NCI-H2081 (cell line): ENCODE measurements at regions not wholly inside any gene's neighbourhood (a gene's known extent, or its start where the extent isn't known, plus 50 kb on each side); places are given as distances from the start of the nearest gene placed in this dataset.

Experiments used
- DNase-seq, 2 experiments: peaks; one replicate each; lab custom pipeline; 2025; lab: John Stamatoyannopoulos, UW

DNA sequence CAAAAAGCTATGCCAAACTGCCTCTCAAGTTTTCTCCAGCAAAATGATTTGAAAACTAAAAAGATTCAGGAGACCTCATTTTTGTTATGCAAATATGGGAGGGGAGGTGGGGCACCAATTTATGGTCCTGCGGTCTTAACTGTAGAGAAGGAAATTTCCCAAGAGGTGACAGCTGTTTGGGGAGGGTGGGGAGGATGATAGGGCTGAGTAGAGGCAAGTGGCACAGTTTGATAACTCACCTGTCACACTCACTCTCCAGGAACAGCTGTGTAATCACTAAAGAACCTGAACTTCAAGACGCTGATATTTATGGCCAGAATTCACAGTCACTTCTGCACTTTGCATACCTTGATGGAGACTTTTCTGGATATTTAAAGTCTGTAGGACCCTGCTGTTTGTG is 232.9 kb upstream of the STARD13 start:
- DNase-seq, result no peak

DNA sequence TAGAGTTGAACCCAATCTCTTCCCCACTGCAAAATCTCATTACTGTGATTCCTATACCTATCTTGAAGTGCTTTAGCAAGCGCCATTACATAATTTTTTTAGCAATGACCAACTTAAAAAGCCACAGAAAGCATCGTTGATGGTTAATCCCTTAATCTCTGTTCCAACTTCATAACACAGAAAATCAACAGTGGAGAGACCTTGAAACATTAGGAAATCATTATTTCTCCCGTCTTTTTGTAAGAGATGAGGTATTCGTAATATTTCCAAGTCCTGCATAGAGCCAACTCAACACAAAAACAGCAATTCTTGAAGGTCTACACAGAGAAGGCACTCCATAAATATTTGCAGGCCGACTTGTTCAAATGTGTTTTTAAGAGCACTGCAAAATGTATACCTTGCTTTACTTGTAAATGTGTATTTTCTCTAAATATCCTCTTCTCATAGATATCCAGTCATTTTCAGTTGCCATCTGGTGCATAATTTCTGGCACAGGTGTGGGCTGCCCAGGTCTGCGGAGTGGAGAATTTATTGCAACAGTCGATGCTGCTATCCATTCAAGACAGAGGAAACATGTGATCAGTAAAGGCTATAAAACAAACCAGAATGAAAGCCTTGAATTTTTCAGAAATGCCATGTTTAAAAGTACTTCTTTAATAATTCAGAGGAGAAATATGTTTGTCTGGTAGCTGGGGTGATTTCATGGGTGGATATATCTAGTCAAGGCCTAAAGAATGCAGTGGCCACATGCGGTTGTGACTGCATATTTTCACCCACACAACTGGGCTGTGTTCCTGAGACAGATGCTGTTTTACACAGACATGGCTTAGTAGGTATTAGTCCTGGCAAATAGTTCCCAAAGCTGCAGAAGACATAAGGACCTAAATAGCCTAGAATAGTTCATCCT is 234.3 kb upstream of the STARD13 start:
- no peak for DNase-seq

DNA sequence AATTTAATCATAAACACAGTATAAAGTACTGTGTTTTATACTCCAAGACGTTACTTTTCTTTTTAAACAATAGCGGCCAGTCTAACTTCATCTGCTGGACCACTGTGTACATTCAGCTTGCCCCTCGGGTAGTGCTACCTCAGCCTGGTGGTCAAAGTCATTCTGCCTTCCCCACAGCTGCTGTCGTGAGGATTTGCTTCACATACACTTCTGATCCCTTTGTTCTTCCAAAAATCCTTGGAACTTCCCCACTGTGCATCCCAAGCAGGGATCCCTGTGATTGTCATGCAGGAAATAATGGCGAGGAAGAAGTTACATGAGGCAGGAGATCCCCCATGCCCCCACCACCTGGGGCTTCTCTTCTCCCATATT is 234.9 kb upstream of the STARD13 start:
- DNase-seq, result no peak

DNA sequence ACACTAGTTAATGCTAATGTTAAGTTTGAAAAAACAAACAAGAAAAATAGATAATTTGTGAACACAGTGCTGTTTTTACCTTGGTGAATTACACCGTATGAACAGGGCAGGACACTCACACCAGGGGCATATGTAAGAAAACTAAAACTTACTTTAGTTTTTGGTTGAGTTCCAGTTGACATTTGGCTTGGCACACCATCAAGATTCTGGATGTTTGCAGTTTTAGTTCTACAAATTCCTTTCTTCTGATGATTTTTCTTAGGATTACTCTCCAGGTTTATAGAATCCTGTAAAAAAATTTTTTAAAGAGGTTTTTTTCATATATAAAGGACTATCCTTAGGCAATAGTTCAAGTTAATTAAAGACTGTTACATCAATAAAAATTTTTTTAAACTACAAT is 238.5 kb upstream of the STARD13 start:
- no peak for DNase-seq

DNA sequence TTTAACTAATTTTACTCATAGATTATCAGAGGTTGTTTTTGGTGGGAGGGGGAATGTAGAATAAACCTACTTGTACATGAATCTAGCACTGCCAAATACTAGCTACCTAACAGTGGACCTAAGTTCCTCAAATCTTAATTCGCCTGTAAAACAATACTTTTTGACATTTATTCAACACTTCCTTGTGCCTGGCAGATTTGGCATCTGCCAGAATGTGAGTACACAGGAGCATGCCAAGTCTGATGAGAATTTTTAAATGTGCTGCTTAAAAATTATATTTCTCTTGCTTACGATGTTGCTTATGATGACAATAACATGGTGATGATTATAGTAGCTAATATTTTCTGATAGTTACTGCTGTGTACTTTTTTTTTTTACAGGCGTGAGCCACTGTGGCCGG is 240.2 kb upstream of the STARD13 start:
- no peak for DNase-seq

DNA sequence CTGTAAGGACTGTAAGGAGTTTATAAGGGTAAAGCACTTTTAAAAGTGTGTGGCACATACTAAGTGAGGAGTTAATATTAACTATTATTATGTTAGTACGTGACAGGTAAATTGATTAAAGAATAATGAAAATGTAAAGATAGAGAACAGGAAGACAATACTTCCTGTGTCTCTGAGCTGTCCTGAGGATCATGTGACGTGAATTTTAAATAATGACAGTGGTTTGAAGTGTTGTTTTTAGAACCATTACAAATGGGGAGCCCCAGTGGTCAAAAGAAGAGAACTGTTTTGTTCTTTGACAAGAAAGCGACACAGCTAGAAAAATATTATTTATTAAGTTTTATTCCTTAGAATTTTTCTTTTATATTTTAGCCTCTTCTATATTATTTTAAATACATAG is 241.2 kb upstream of the STARD13 start:
- DNase-seq, result no peak

DNA sequence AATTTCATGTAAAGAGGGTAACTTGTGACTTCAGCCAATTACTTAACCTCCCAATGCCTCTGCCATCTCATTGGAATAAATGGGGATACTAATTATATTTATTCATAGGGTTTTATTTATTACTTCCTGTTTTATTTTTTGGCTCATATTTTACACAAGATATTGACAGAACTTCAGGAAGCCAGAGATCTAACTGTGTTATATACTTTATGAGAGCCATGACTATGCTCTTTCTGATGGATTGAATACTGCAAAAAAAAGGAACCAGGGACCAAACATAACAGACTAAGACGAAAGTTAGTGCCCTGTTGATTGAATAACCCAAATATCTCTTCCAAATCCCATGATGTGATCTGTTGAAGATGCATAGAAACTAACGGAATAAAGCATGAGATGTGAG is 243.3 kb upstream of the STARD13 start:
- DNase-seq, result no peak

DNA sequence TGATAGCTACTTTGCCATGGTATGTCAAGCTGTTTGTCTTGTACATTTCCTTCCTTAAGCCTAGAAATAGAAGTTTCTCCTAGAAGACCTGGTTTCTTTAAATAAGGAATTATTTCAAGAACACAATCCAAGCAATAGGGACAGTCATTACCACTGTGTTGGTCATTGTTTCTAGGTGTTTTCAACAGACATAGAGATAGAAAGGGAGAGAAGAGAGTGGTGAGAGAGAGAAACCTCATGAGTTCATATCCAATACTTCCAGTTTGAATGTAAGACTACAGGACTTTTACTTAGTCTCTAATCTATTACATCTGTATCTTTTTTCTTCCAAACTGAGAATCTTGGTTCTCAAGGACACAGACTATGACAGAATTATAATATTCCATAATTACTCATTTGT is 245.9 kb upstream of the STARD13 start:
- DNase-seq, result no peak

DNA sequence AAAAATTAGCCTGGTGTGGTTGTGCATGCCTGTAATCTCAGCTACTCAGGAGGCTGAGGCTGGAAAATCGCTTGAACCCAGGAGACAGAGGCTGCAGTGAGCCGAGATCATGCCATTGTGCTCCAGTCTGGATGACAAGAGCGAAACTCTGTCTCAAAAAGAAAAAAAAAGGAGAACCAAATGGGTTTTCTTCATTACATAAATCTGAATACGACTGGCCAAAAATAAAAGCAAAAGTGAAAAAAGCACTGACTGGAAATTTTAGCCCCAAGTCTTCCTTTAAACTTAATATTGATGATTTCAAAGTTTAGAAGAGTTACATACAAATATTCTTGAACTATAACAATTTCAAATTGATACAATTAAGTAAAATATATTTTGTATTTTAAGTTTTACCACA is 249.5 kb upstream of the STARD13 start:
- no peak for DNase-seq

DNA sequence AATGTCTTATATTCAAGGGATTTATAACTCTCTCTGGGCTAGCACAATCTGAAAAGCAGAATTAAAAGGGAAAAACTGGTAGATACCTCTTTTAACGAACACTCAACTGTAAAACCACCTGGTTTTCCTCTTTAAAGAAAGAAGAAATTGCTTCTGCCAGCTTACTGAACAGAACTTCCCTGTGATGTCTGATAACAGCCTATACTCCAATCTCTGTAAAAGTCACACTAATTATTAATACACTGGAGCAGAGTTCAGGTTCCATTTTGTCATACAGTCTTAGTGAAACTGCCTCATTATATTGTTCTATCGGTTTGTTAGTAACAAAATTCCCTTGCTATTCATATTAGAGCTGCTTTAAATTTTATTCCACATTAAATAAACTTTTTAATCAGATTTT is 251.0 kb upstream of the STARD13 start:
- no peak for DNase-seq

DNA sequence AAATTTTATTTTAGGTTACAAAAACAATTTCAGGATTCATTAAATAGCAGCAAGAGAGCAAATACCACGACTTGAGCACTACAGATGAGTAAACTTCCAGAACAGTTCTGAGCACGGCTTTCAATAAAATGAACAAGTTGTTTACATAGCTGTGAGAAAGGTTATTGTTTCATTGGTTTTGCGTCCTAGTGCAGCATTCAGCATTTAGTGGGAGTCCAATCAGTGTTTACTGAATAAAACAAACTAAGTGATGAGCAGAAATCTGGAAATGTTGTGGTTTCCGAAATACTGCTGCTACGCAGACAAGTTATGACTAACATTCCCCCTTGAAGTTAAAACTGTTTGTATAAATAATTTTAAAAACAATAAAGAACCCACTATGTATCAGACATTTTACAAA is 251.5 kb upstream of the STARD13 start:
- DNase-seq, result peak in 1 of 2 experiments; percentile 9

DNA sequence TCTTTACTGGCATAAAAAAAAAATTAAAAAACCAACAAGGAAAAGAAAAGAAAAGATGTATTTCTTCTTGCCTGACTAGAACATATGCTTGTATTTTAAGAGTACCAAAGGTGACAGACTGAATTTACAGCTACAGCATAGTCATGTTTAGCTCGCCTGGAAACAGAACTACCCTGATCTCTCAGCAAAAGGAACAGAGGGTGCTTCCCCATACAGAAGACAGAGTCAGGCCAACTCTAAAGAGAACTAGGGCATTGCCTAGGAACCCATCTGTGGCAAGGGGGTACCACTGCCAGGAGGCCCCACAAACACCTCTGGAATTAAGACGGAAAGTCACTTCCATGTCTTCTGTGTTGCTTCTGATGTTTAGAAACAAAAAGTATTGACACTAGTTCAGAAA is 252.1 kb upstream of the STARD13 start:
- DNase-seq, result no peak

DNA sequence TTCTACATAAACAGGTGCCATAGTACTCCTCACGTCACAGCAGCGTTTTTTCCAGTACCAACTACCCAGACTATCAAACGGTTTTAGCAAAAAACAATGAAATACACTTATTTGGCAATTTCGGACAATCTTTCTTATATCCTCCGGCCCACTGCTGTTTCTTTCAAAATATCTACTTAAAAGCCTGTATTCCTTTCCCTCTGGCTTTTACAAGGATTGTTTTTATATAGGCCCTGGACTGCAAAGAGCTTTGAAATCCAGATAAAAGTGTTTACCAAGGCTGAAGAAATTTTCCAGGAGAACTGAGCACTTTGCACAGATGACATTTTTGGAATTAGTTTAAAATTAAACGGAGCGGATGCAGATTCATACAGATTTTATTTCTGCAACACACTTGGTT is 255.9 kb upstream of the STARD13 start:
- DNase-seq, result no peak

DNA sequence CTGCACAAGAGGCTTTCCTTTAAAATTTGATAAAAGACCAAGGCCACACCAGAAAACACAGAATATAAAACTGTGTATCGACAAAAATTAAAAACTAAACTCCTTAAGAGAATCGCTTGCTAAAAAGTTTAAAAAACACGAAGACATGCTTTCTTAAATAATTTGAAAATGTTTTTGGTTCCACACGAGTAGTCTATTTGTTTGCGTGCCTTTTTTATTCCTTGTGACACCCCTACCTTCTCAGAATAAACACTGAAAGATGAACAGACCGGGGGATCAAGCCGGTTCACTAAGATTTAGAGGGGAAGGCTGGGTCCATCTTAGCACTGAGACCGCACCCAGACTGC is 256.4 kb upstream of the STARD13 start:
- DNase-seq, result no peak

DNA sequence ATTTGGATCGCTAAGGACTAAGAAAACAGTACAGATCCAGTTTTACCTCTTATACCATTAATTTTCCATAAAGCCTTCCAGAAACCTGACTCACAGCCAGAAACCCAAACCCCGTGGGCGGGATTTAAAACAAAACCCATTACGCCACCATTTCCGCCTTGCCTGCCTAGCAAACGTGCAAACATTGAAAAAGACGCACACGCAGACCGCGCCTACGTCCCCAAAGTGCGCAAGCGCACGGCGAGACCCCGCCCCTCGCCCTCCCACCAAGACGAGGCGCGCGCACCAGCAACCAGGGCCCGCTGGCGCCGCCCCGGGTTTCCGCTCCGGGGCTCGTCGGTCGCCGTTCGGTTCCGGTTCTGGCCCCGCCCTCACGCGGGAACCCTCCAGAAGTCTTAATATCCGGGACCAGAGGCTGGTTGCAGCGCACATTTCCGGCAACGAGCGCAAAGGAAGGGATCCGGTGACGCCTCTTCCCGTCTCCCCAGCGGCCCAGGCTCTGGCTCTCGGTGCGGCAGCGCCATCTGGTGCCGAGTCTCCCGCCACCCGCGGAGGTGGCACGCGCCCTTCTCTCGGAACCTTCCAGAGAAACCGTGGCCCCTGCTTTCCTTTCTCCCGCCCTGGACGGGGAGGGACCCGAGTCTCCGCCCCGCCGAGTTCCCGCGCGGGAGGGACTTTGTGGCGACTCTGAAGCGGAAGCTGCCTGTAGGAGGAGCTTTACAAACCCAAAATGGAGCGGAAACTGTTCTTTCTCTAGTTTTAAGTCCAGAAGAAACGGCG is 256.9 kb upstream of the STARD13 start:
- peak; percentile 98 to 99 for DNase-seq

DNA sequence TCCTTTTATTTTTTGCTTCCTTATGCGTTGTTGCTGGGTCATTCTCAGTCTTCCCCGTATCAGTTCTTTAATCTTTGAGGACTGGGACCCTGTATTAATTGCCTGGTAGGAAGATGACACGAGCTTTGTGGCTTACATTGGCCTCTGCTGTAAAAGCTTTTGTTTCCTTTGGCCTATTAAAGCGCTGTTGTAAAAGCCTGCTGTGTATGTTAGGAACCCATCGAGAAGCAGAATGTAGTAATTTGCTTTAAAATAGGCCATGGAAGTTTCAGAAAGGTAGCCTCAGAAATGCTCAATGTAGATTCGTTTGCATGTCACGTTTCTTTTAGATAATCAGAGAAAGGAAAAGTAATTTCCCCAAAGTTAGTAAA is 257.5 kb upstream of the STARD13 start:
- DNase-seq, result peak in 1 of 2 experiments; percentile 50

DNA sequence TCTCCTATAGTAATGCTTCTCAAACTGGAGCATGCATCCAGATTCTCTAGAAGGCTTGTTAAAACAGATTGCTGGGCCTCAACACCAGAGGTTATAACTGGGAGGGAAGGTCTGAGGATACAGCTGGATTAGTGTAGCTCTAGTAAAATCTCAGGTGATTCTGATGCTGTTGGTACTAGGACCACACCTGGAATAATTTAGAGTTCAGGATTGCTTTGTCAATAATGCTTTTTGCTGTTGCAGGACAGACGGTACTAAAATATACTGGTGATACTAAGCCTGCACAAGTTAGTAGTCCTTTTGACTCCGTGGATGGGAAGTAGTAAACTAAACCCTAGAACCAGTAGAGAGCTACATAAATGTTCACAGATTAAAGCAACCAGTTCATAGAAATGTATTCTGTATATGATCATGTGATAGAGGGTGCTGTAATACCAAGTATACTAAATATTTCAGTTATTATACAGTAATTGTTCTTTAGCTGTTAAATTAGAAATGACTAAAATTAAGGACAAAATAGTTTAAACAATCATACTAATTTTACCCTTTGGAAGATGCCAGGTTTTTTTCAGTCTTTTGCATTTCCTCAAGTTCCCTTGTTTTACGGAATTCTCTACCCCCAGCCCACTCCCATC is 258.2 kb upstream of the STARD13 start:
- DNase-seq, result peak in 1 of 2 experiments; percentile 35

DNA sequence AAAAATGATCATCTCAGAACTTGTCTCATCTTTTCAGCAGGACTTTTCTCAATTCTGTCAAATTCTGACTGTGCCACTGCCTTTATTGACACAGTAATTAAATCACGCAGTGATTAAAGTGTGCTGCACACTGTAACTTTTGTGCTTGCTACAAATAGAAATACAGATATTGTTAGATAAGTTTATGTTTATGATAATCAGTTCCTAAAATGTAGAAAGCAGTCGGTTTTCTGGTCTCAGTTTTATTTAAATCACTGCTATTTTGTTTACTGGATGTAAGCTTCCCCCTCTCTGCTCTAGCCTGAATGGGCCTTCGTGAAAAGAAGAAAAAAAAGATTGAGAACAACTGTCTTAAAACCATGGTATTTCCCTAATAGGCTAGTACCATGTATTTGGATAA is 258.8 kb upstream of the STARD13 start:
- peak in 1 of 2 experiments; percentile 34 for DNase-seq

DNA sequence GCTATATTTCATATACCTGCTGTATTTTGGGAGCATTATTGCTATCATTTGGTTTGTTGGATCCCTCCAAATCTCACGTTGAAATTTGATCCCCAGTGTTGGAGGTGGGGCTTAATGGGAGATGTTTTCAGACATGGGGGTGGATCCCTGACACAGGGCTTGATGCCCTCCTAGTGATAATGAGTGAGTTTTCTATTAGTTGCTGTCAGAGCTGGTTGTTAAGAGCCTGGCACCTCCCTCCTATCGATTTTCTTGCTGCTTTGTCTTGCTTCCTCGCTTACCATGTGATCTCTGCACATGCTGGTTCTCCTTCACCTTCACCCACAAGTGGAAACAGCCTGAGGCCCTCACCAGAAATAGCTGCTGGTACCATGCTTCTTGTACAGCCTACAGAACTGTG is 259.9 kb upstream of the STARD13 start:
- no peak for DNase-seq

DNA sequence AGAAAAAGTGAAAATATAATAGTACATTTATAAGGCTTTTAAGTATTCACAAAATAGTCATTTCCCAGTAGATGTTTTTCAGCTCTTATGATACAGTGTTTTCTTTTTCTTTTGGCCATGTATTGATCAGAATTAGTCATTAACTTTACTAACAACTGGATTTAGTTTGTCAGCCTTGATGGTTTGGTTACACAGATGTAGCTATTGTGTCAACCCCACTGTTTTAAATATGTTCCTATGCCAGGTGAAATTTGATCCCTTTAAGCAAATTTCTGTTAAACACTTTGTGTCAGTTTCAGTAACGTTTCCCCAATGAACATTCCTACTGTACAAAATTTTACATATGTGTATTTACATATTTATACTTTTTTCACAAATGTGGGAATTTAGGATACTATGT is 261.5 kb upstream of the STARD13 start:
- DNase-seq, result peak in 1 of 2 experiments; percentile 21

DNA sequence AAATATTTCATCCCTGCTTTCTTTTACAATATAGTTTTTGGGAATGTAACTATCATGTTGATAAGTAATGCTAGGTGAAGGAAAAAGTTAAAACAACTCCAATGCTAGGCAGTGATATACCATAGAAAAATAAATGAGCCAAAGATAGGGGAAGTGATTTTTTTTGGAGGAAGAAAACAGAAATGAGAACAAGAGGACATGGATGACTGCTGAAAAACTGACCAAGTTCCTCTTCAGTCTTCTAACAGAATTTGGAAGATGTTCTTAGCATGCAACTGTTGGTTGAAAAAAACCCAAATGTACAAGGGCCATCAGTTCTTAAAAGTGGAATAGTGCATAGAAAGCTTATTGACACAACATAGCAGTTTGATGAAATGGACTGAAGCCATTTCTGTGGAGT is 262.5 kb upstream of the STARD13 start:
- DNase-seq, result no peak

DNA sequence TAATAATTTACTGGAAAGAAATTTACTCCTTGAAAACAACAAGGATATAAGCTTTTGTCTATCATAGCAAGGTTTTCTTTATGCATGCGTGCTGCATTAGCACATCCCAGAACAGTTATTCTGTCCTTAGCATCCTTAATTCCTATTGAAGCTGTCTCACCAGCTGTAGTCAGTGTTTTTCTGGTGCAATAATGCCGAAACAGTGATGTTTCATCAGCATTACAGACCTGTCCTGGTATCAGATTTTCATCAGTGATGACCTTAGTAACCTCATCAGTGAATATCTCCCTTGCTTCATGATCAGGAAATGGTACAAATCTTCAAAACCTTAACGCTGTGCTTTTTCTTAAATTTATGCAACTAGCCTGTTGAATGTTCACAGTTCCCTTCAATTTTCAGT is 264.7 kb upstream of the STARD13 start:
- DNase-seq, result no peak

DNA sequence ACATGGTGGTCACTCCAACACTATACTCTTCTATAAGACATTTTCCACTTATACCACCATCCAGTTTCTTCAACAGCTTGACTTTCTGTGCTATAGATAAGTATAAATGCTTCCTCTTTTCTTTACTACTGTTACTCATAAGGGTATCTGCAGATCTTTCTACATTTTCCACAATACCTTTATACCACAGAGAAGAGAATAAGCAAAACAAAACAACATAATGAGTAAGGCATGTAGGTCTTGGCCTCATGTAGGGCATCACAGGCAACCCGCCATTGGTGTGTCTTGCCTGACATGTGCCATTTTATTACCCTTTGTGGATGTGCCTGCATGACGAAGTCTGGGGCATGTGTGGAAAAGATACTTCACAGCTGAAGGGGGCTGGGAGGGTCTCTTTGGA is 265.3 kb upstream of the STARD13 start:
- DNase-seq, result no peak
